H1 (cell line): ENCODE measurements at regions not wholly inside any gene's neighbourhood (a gene's known extent, or its start where the extent isn't known, plus 50 kb on each side); places are given as distances from the start of the nearest gene placed in this dataset.

Experiments
- CTCF ChIA-PET: fragments of 300-600 bp; sonication (Branson Sonifier 250); formaldehyde crosslinking; loops from one replicate; lab custom pipeline; 2021; ENCODE audit not compliant: partially characterized antibody; lab: Charles Lee
- POLR2A ChIA-PET: fragments of 300-600 bp; sonication (Branson Sonifier 250); formaldehyde crosslinking; loops from one replicate; lab custom pipeline; 2021; ENCODE audit warnings: inconsistent platforms; ENCODE audit not compliant: partially characterized antibody; lab: Charles Lee
- DNase-seq, 2 experiments: peaks; one replicate each; pipeline versions ENCODE4 v3.0.0 to v3.0.0-alpha.2; 2010 to 2022; ENCODE audit warnings: low spot score in 2 of 2, low read depth in 1 of 2, mixed read lengths in 1 of 2
- FAIRE-seq: peaks from 2 replicates; lab custom pipeline; 2011; peaks lifted over from hg19 to GRCh38; lab: Jason Lieb, UNC
- H2AFZ ChIP-seq: 2 replicates; pipeline ENCODE4 v1.8.1; 2012; ENCODE audit warnings: low read length, inconsistent platforms
- H2AK5ac ChIP-seq: 2 replicates; pipeline ENCODE4 v1.6.1; 2013; ENCODE audit warnings: low read depth, low read length
- H2BK120ac ChIP-seq: replicated peaks from 2 replicates; pipeline ENCODE3; 2013; ENCODE audit warnings: low read depth, low read length, inconsistent platforms
- H2BK12ac ChIP-seq: 2 replicates; pipeline ENCODE4 v1.6.1; 2013; ENCODE audit warnings: low read depth, low read length
- H2BK15ac ChIP-seq: 2 replicates; pipeline ENCODE4 v1.6.1; 2013; ENCODE audit warnings: low read length
- H2BK20ac ChIP-seq: 2 replicates; pipeline ENCODE4 v1.6.1; 2013; ENCODE audit warnings: low read length
- H2BK5ac ChIP-seq: 2 replicates; pipeline ENCODE4 v1.6.1; 2013; ENCODE audit warnings: low read depth, low read length
- H3K14ac ChIP-seq: 2 replicates; pipeline ENCODE4 v1.6.1; 2013; ENCODE audit warnings: inconsistent platforms; ENCODE audit not compliant: insufficient read length
- H3K18ac ChIP-seq: 2 replicates; pipeline ENCODE4 v1.6.1; 2013; ENCODE audit warnings: low read length; ENCODE audit errors: extremely low read depth
- H3K23ac ChIP-seq: 2 replicates; pipeline ENCODE4 v1.6.1; 2013; ENCODE audit warnings: inconsistent platforms; ENCODE audit not compliant: insufficient read length
- H3K23me2 ChIP-seq: 2 replicates; pipeline ENCODE4 v1.6.1; 2013; ENCODE audit warnings: low read depth, low read length
- H3K27ac ChIP-seq: 2 replicates; pipeline ENCODE4 v1.6.1; 2011; ENCODE audit warnings: low read depth, low read length, inconsistent platforms
- H3K27me3 ChIP-seq, 4 experiments: replicated peaks in 1 of 4; 1 replicate in 1 of 4; 2 replicates in 3 of 4; pipeline versions ENCODE4 v1.6.1 to v1.8.1; 2011 to 2013; ENCODE audit warnings: low read length in 3 of 4, mild to moderate bottlenecking in 3 of 4, inconsistent platforms in 2 of 4, mixed read lengths in 2 of 4, moderate library complexity in 1 of 4; ENCODE audit not compliant: control insufficient read depth in 3 of 4, insufficient read depth in 3 of 4; ENCODE audit errors: extremely low read depth in 1 of 4
- H3K36me3 ChIP-seq, 4 experiments: 2 replicates each; pipeline versions ENCODE4 v1.6.1 to v1.8.1; 2011 to 2013; ENCODE audit warnings: mild to moderate bottlenecking in 4 of 4, low read length in 3 of 4, moderate library complexity in 2 of 4, control low read depth in 1 of 4, inconsistent platforms in 1 of 4; ENCODE audit not compliant: insufficient read depth in 4 of 4, control insufficient read depth in 2 of 4
- H3K4ac ChIP-seq: replicated peaks from 2 replicates; pipeline ENCODE3; 2013; ENCODE audit warnings: low read length, low read depth, mixed read lengths, inconsistent platforms; ENCODE audit not compliant: insufficient read length
- H3K4me1 ChIP-seq, 4 experiments: replicated peaks in 1 of 4; 1 replicate in 1 of 4; 2 replicates in 3 of 4; pipeline versions ENCODE4 v1.6.1 to v1.8.1; 2011 to 2013; ENCODE audit warnings: low read length in 3 of 4, inconsistent platforms in 2 of 4, mixed read lengths in 1 of 4; ENCODE audit not compliant: insufficient read depth in 4 of 4, control insufficient read depth in 3 of 4
- H3K4me2 ChIP-seq, 2 experiments: 2 replicates each; pipeline versions ENCODE4 v1.6.1 to v1.8.1; 2011 to 2013; ENCODE audit warnings: low read depth in 2 of 2, low read length in 2 of 2, control low read depth in 1 of 2, inconsistent platforms in 1 of 2, mild to moderate bottlenecking in 1 of 2; ENCODE audit not compliant: insufficient read depth in 1 of 2
- H3K4me3 ChIP-seq, 4 experiments: fragments of 200-600, 300-600 bp in 1 of 4; sonication (generic), shearing (Covaris generic), sonication (Bioruptor Twin) in 1 of 4; 2 replicates each; pipeline versions ENCODE4 v1.5.1 to v1.8.1; 2011 to 2016; ENCODE audit warnings: low read length in 4 of 4, low read depth in 3 of 4, control low read depth in 2 of 4, inconsistent platforms in 2 of 4, mild to moderate bottlenecking in 2 of 4, mixed read lengths in 1 of 4, moderate library complexity in 1 of 4; ENCODE audit not compliant: insufficient read depth in 2 of 4; ENCODE audit errors: extremely low read depth in 1 of 4
- H3K56ac ChIP-seq: replicated peaks from 2 replicates; pipeline ENCODE3; 2013; ENCODE audit warnings: low read depth, mild to moderate bottlenecking, mixed read lengths, low read length, inconsistent platforms; ENCODE audit not compliant: insufficient read length
- H3K79me1 ChIP-seq: 2 replicates; pipeline ENCODE4 v1.6.1; 2013; ENCODE audit warnings: low read depth, low read length, control low read depth
- H3K79me2 ChIP-seq, 2 experiments: 2 replicates each; pipeline versions ENCODE4 v1.6.1 to v1.8.1; 2012 to 2013; ENCODE audit warnings: low read length in 2 of 2, mild to moderate bottlenecking in 2 of 2, inconsistent platforms in 1 of 2; ENCODE audit not compliant: insufficient read depth in 2 of 2, control insufficient read depth in 1 of 2
- H3K9ac ChIP-seq, 4 experiments: replicated peaks in 1 of 4; 1 replicate in 1 of 4; 2 replicates in 3 of 4; pipeline versions ENCODE4 v1.6.1 to v1.8.1; 2011 to 2013; ENCODE audit warnings: low read depth in 3 of 4, low read length in 3 of 4, control low read depth in 2 of 4, mild to moderate bottlenecking in 2 of 4, moderate library complexity in 2 of 4, inconsistent platforms in 1 of 4; ENCODE audit errors: extremely low read depth in 1 of 4
- H3K9me3 ChIP-seq, 2 experiments: 2 replicates each; pipeline versions ENCODE4 v1.6.1 to v1.8.1; 2012 to 2013; ENCODE audit warnings: mild to moderate bottlenecking in 2 of 2, moderate library complexity in 2 of 2, control low read depth in 1 of 2, inconsistent platforms in 1 of 2, low read depth in 1 of 2, low read length in 1 of 2, mixed read lengths in 1 of 2; ENCODE audit not compliant: insufficient read depth in 2 of 2
- H4K20me1 ChIP-seq, 2 experiments: replicated peaks in 1 of 2; 2 replicates each; pipeline versions ENCODE3 to v1.8.1; 2011 to 2013; ENCODE audit warnings: inconsistent platforms in 2 of 2, low read length in 2 of 2, mild to moderate bottlenecking in 1 of 2; ENCODE audit not compliant: insufficient read depth in 2 of 2, control insufficient read depth in 1 of 2
- H4K5ac ChIP-seq: 2 replicates; pipeline ENCODE4 v1.6.1; 2013; ENCODE audit warnings: low read length, low read depth, mixed read lengths, inconsistent platforms; ENCODE audit not compliant: insufficient read length
- H4K8ac ChIP-seq: 2 replicates; pipeline ENCODE4 v1.8.0; 2013; ENCODE audit warnings: mild to moderate bottlenecking, moderate library complexity, low read length, inconsistent platforms; ENCODE audit not compliant: insufficient read depth; ENCODE audit errors: extremely low read depth
- H4K91ac ChIP-seq: replicated peaks from 2 replicates; pipeline ENCODE3; 2013; ENCODE audit warnings: low read length, mixed read lengths, inconsistent platforms; ENCODE audit not compliant: insufficient read length
- BACH1 ChIP-seq: IDR thresholded peaks from 2 replicates; pipeline ENCODE4 v1.6.1; 2012; ENCODE audit warnings: low read length, improper control_type of control experiment
- BCL11A ChIP-seq, 2 experiments: IDR thresholded peaks; one replicate each; pipeline ENCODE4 v1.6.1; 2011; ENCODE audit warnings: low read depth in 2 of 2, low read length in 2 of 2, mild to moderate bottlenecking in 2 of 2
- BRCA1 ChIP-seq: IDR thresholded peaks from 2 replicates; pipeline ENCODE4 v1.6.1; 2012; ENCODE audit warnings: low read depth, low read length, improper control_type of control experiment
- EP300 ChIP-seq, 2 experiments: IDR thresholded peaks; 1 replicate in 1 of 2; 2 replicates in 1 of 2; pipeline ENCODE4 v1.6.1; 2011 to 2012; ENCODE audit warnings: low read depth in 2 of 2, low read length in 2 of 2, mild to moderate bottlenecking in 2 of 2, borderline replicate concordance in 1 of 2, inconsistent platforms in 1 of 2, moderate library complexity in 1 of 2
- HDAC2 ChIP-seq, 2 experiments: fragments of 300-600 bp in 1 of 2; sonication (generic) in 1 of 2; IDR thresholded peaks; 2 replicates each; pipeline ENCODE4 v1.6.1; 2011 to 2012; ENCODE audit warnings: low read depth in 2 of 2, low read length in 2 of 2, mild to moderate bottlenecking in 2 of 2, moderate library complexity in 2 of 2, borderline replicate concordance in 1 of 2, inconsistent platforms in 1 of 2
- HDAC6 ChIP-seq: IDR thresholded peaks from one replicate; pipeline ENCODE4 v1.7.1; 2012; ENCODE audit warnings: low read depth, mild to moderate bottlenecking, inconsistent platforms, low read length, moderate library complexity
- NRF1 ChIP-seq: IDR thresholded peaks from 2 replicates; pipeline ENCODE4 v1.6.1; 2011; ENCODE audit warnings: mild to moderate bottlenecking, low read depth, low read length, improper control_type of control experiment
- POLR2A ChIP-seq, 2 experiments: IDR thresholded peaks; 1 replicate in 1 of 2; 2 replicates in 1 of 2; pipeline ENCODE4 v1.6.1; 2011; ENCODE audit warnings: low read depth in 2 of 2, low read length in 2 of 2, mild to moderate bottlenecking in 2 of 2; ENCODE audit errors: control extremely low read depth in 1 of 2
- POLR2AphosphoS5 ChIP-seq: IDR thresholded peaks from 2 replicates; pipeline ENCODE4 v1.6.1; 2011; ENCODE audit warnings: low read depth, low read length
- RFX5 ChIP-seq: IDR thresholded peaks from 2 replicates; pipeline ENCODE4 v1.6.1; 2011; ENCODE audit warnings: low read depth, low read length, improper control_type of control experiment, borderline replicate concordance
- RXRA ChIP-seq: IDR thresholded peaks from 2 replicates; pipeline ENCODE4 v1.6.1; 2011; ENCODE audit warnings: low read depth, mild to moderate bottlenecking, low read length, moderate library complexity; ENCODE audit not compliant: insufficient read depth
- SIRT6 ChIP-seq: IDR thresholded peaks from one replicate; pipeline ENCODE4 v1.7.1; 2012; ENCODE audit warnings: low read length, inconsistent platforms
- SRF ChIP-seq: IDR thresholded peaks from 2 replicates; pipeline ENCODE4 v1.6.1; 2011; ENCODE audit warnings: mild to moderate bottlenecking, low read depth, low read length, moderate library complexity
- TAF1 ChIP-seq: IDR thresholded peaks from 2 replicates; pipeline ENCODE4 v1.6.1; 2011; ENCODE audit warnings: mild to moderate bottlenecking, low read depth, low read length
- WGBS, 2 experiments: shearing (Covaris generic) in 1 of 2; methylation state at CpG; one replicate each; pipeline versions ENCODE4 v1.1.6 to v1.1.7; 2013 to 2015; ENCODE audit warnings: low lambda C conversion rate in 2 of 2, mixed read lengths in 2 of 2, inconsistent platforms in 1 of 2, low coverage in 1 of 2, missing lambda C conversion rate in 1 of 2; ENCODE audit not compliant: insufficient replicate concordance in 2 of 2, insufficient coverage in 1 of 2, insufficient read length in 1 of 2; ENCODE audit errors: extremely low coverage in 1 of 2, missing lambda C conversion rate in 1 of 2; 5-methylcytosine and 5-hydroxymethylcytosine counted together
- TF ChIP-seq, protein P1 (sequence below): IDR thresholded peaks from 2 replicates; pipeline ENCODE4 v1.6.1; 2012; ENCODE audit warnings: inconsistent platforms

DNA sequence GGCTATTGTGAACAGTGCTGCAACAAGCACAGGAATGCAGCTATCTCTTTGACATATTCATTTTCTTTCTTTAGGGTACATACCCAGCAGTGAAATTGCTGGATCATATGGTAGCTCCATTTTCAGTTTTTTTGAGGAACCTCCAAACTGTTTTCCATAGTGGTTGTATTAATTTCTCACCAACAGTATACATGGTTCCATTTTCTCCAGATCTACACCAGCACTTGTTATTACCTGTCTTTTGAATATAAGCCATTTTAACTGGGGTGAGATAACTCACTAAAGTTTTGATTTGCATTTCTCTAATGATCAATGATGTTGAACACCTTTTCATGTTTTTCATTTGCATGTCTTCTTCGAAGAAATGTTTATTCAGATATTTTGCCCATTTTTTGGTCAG is 241.1 kb upstream of the AGTR2 start:
- Histone ChIP-seq H3K18ac (no peak overlapping the region), H4K5ac (no peak overlapping the region), H2AFZ (no peak overlapping the region), H3K27me3 (no peaks in the 10 kb centered on the region), H3K27ac (no peak overlapping the region), H4K8ac (no peak overlapping the region), H3K23me2 (no peaks in the 10 kb centered on the region), H4K20me1 (no peaks in the 10 kb centered on the region), H3K4me3 (no peak overlapping the region), H3K14ac (no peak overlapping the region), H3K36me3 (peaks cover 0 to 3% (median 0%) of the 10 kb centered on the region in 4 experiments; a peak in 2 of 8 replicates), H2AK5ac (no peak overlapping the region), H3K79me1 (no peaks in the 10 kb centered on the region), H3K56ac (no peak overlapping the region), H3K9ac (no peak overlapping the region), H2BK120ac (no peak overlapping the region), H3K23ac (no peak overlapping the region), H2BK12ac (no peak overlapping the region), H2BK15ac (no peak overlapping the region), H3K4ac (no peak overlapping the region), H3K4me1 (peaks cover 0 to 3% (median 0%) of the 10 kb centered on the region in 4 experiments; a peak in 1 of 7 replicates), H3K9me3 (no peaks in the 10 kb centered on the region), H2BK5ac (no peak overlapping the region), H3K4me2 (no peak overlapping the region), H2BK20ac (no peak overlapping the region), H3K79me2 (peaks cover 0 to 12% of the 10 kb centered on the region in 2 experiments; a peak in 2 of 4 replicates), H4K91ac (no peak overlapping the region)
- DNase-seq (no peak), FAIRE-seq (no peak)
- ChIA-PET POLR2A (no interaction called here), CTCF (interaction anchor here (1.2 kb wide), 1 partner anchor 25 kb away, joined by 3 read pairs; no protein-coding TSS in a partner anchor)
- WGBS, 2 experiments: 100% methylated on average over 1 of the region's 1 CpG; no CpG with 5 or more reads in 1 of the 2 experiments
- TF ChIP-seq NRF1 (no peak), HDAC2 (IDR thresholded peaks at IDR 0.05; ENCODE audit: borderline replicate concordance in 1 of 2, low read depth in 2 of 2, low read length in 2 of 2) (no peak), BCL11A (IDR thresholded peaks at IDR 0.05; ENCODE audit: low read depth in 2 of 2, low read length in 2 of 2) (no peak), RXRA (no peak), EP300 (IDR thresholded peaks at IDR 0.05; ENCODE audit: borderline replicate concordance in 1 of 2, low read depth in 2 of 2, low read length in 2 of 2) (no peak), TAF1 (no peak), BACH1 (no peak), HDAC6 (no peak), POLR2A (IDR thresholded peaks at IDR 0.05; ENCODE audit: control extremely low read depth in 1 of 2, low read depth in 2 of 2, low read length in 2 of 2) (no peak), SIRT6 (no peak), SRF (no peak), POLR2AphosphoS5 (no peak), RFX5 (no peak), BRCA1 (no peak)
- TF ChIP-seq, protein P1, sequence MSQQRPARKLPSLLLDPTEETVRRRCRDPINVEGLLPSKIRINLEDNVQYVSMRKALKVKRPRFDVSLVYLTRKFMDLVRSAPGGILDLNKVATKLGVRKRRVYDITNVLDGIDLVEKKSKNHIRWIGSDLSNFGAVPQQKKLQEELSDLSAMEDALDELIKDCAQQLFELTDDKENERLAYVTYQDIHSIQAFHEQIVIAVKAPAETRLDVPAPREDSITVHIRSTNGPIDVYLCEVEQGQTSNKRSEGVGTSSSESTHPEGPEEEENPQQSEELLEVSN: no peak
